Parathyroid adenoma (tissue), 2 donors: ENCODE measurements at regions not wholly inside any gene's neighbourhood (a gene's known extent, or its start where the extent isn't known, plus 50 kb on each side); places are given as distances from the start of the nearest gene placed in this dataset.

Source experiments
- H2AFZ ChIP-seq: fragments of 300-600 bp; sonication (generic); one replicate; pipeline ENCODE4 v1.7.0; 2017; ENCODE audit warnings: antibody characterized with exemption, mild to moderate bottlenecking
- H3K27ac ChIP-seq: fragments of 300-600 bp; sonication (generic); one replicate; pipeline ENCODE4 v1.7.0; 2017
- H3K27me3 ChIP-seq: fragments of 300-600 bp; sonication (generic); one replicate; pipeline ENCODE4 v1.7.0; 2017; ENCODE audit warnings: low read length; ENCODE audit not compliant: control insufficient read depth, insufficient read depth
- H3K36me3 ChIP-seq: fragments of 300-600 bp; sonication (generic); one replicate; pipeline ENCODE4 v1.7.0; 2017; ENCODE audit warnings: low read length; ENCODE audit not compliant: control insufficient read depth, insufficient read depth
- H3K4me1 ChIP-seq: fragments of 300-600 bp; sonication (generic); one replicate; pipeline ENCODE4 v1.7.0; 2017; ENCODE audit warnings: control low read depth
- H3K4me2 ChIP-seq: fragments of 300-600 bp; sonication (generic); one replicate; pipeline ENCODE4 v1.7.0; 2017; ENCODE audit warnings: low read length
- H3K4me3 ChIP-seq: fragments of 300-600 bp; sonication (generic); one replicate; pipeline ENCODE4 v1.7.0; 2017; ENCODE audit warnings: low read depth, low read length
- H3K79me2 ChIP-seq: fragments of 300-600 bp; sonication (generic); one replicate; pipeline ENCODE4 v1.7.0; 2017; ENCODE audit warnings: control low read depth
- H3K9ac ChIP-seq: fragments of 300-600 bp; sonication (generic); one replicate; pipeline ENCODE4 v1.7.0; 2017; ENCODE audit warnings: mild to moderate bottlenecking
- H3K9me3 ChIP-seq: fragments of 300-600 bp; sonication (generic); one replicate; pipeline ENCODE4 v1.7.0; 2017; ENCODE audit warnings: low read length; ENCODE audit not compliant: control insufficient read depth
- CTCF ChIP-seq: fragments of 300-600 bp; sonication (generic); IDR thresholded peaks from one replicate; pipeline ENCODE4 v1.7.0; 2017; ENCODE audit warnings: antibody characterized with exemption, mild to moderate bottlenecking
- donor health status: primary hyperparathyroidism.

GRCh38 chr2:176704282-176704858, 435.1 kb downstream of the MTX2 start:
- no peak overlapping the region for H2AFZ ChIP-seq
- no peak overlapping the region for H3K4me3 ChIP-seq
- no peaks in the 10 kb centered on the region for H3K4me1 ChIP-seq
- no peak for TF ChIP-seq CTCF
- H3K36me3 ChIP-seq, result no peaks in the 10 kb centered on the region
- H3K9ac ChIP-seq, result no peak overlapping the region
- no peaks in the 10 kb centered on the region for H3K9me3 ChIP-seq
- no peak overlapping the region for H3K4me2 ChIP-seq
- no peak overlapping the region for H3K27ac ChIP-seq
- H3K79me2 ChIP-seq, result no peaks in the 10 kb centered on the region
- no peaks in the 10 kb centered on the region for H3K27me3 ChIP-seq

GRCh38 chr2:176709149-176709951, 440.1 kb downstream of the MTX2 start:
- Histone ChIP-seq H3K9ac (no peak overlapping the region), H3K9me3 (no peaks in the 10 kb centered on the region), H3K36me3 (no peaks in the 10 kb centered on the region), H2AFZ (no peak overlapping the region), H3K27me3 (no peaks in the 10 kb centered on the region), H3K79me2 (no peaks in the 10 kb centered on the region), H3K4me1 (no peaks in the 10 kb centered on the region), H3K4me2 (no peak overlapping the region), H3K4me3 (no peak overlapping the region), H3K27ac (no peak overlapping the region)
- TF ChIP-seq CTCF, result no peak

- no peak for TF ChIP-seq CTCF
- Histone ChIP-seq H3K27me3 (no peaks in the 10 kb centered on the region), H3K9ac (no peak overlapping the region), H3K4me3 (no peak overlapping the region), H3K4me1 (no peaks in the 10 kb centered on the region), H3K4me2 (no peak overlapping the region), H3K36me3 (no peaks in the 10 kb centered on the region), H2AFZ (no peak overlapping the region), H3K79me2 (no peaks in the 10 kb centered on the region), H3K9me3 (no peaks in the 10 kb centered on the region), H3K27ac (no peak overlapping the region)
Observed at GRCh38 chr2:176709991-176710390, 440.7 kb downstream of the MTX2 start.

GRCh38 chr2:176710657-176711186, 441.5 kb downstream of the MTX2 start:
- Histone ChIP-seq H3K36me3 (no peaks in the 10 kb centered on the region), H3K27me3 (no peaks in the 10 kb centered on the region), H3K4me1 (no peaks in the 10 kb centered on the region), H3K9me3 (no peaks in the 10 kb centered on the region), H3K9ac (no peak overlapping the region), H3K4me2 (no peak overlapping the region), H2AFZ (no peak overlapping the region), H3K79me2 (no peaks in the 10 kb centered on the region), H3K4me3 (no peak overlapping the region), H3K27ac (no peak overlapping the region)
- TF ChIP-seq CTCF, result no peak
